Upper lobe of left lung (tissue), 4 donors: ENCODE measurements at regions not wholly inside any gene's neighbourhood (a gene's known extent, or its start where the extent isn't known, plus 50 kb on each side); places are given as distances from the start of the nearest gene placed in this dataset.

Experiments
- CTCF ChIP-seq, 6 experiments: fragments of 450-650 bp in 4 of 6; fragments of 200-600 bp in 2 of 6; sonication (generic) in 2 of 6; IDR thresholded peaks; one replicate each; pipeline ENCODE4 v1.5.1; 2016 to 2019; ENCODE audit warnings: antibody characterized with exemption in 6 of 6
- POLR2A ChIP-seq, 4 donors: fragments of 450-650 bp; IDR thresholded peaks; one replicate each; pipeline ENCODE4 v1.5.1; 2016 to 2017; ENCODE audit warnings: antibody characterized with exemption in 4 of 4, mild to moderate bottlenecking in 2 of 4
- POLR2AphosphoS5 ChIP-seq, 2 donors: sonication (generic); formaldehyde crosslinking; IDR thresholded peaks; one replicate each; pipeline ENCODE4 v1.5.1; 2017; ENCODE audit warnings: antibody characterized with exemption in 2 of 2

DNA sequence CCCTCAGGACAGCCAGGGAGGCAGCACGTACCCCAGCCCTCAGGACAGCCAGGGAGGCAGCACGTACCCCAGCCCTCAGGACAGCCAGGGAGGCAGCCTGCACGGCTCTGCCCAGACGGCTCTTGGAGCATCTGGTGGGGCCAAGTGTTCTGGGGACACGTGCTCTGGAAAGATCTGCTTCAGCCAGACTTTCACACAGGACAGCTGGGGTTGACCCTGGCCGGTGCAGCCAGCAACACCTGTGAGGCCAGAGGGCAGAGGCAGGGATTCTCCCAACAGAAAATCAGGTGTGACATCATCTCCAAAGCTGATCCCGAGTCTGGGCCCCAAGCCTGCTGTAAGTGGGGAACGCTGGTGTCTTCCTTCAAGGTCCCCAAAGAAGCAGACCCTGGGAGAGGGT lies 55.5 kb upstream of the SLCO4A1 start:
- TF ChIP-seq CTCF (IDR thresholded peaks at IDR 0.05) (no peak), POLR2AphosphoS5 (IDR thresholded peaks at IDR 0.05) (no peak), POLR2A (IDR thresholded peaks at IDR 0.05) (no peak)
